ENCODE measurements at regions not wholly inside any gene's neighbourhood (a gene's known extent, or its start where the extent isn't known, plus 50 kb on each side); places are given as distances from the start of the nearest gene placed in this dataset.

DNA sequence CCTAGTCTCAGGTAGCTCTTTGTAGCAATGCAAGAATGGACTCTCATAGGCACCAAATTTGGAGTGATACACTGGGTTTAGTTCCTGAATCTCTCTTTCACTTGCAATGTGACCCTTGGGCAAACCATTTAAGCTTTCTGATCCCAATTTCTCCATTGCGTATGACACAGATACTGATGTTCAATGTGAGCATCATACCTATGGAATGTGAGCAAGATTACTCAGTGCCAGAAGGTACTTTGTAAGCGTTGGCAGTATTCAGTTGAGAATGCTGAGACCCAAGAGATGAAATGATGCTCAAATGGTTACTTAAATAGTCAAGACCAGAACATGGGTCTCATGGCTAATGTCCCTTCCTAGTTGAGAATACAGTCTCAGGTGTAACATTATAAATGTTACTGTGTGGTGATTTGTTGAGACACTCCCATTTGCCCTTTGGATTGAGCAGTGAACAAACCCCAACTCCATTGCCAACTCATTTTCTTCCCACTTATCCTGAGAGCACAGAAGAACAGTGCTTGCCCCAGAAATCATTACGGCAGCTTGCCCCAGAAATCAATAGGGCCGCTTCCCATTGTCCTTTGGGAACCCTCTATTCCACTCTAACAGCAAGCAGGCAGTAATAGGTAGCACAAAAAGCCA, 134.1 kb downstream of the SOX9 start:
- CTCF ChIA-PET = no interaction called here
- H3K4me3 Mint-ChIP-seq = no peak overlapping the region
- no peaks in the 10 kb centered on the region for H3K4me1 Mint-ChIP-seq
- ATAC-seq = no peak
- DNase-seq = no peak
- H3K9me3 Mint-ChIP-seq (ENCODE audit: low read depth) = peaks cover 2% of the 10 kb centered on the region
- no peaks in the 10 kb centered on the region for H3K36me3 Mint-ChIP-seq
- H3K27ac Mint-ChIP-seq = no peak overlapping the region
- H3K27me3 Mint-ChIP-seq = no peaks in the 10 kb centered on the region

DNA sequence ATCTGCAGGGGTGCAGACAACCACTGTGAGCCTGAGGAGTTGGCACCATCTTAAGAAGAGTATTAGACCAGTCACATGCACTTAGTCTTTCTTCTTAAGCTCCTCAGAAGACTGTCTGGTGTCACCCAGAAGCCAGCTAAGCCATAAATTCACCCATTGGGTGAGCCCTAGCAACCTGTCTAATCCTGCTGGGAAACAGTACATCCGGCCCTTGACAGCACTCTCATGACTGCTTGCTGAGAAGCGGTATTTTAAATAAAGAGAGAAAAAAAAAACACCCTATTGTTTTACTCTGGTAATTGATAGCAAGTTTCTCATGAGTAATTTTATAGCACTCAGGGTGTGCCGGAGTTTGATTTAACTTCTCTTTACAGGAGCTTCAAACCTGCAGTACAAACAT, 134.7 kb downstream of the SOX9 start:
- no peaks in the 10 kb centered on the region for H3K4me1 Mint-ChIP-seq
- H3K36me3 Mint-ChIP-seq = no peaks in the 10 kb centered on the region
- H3K27ac Mint-ChIP-seq = no peak overlapping the region
- ATAC-seq = no peak
- no peaks in the 10 kb centered on the region for H3K27me3 Mint-ChIP-seq
- DNase-seq = no peak
- peaks cover 2% of the 10 kb centered on the region for H3K9me3 Mint-ChIP-seq (ENCODE audit: low read depth)
- no peak overlapping the region for H3K4me3 Mint-ChIP-seq
- CTCF ChIA-PET = no interaction called here

- H3K4me3 Mint-ChIP-seq = no peak overlapping the region
- no peaks in the 10 kb centered on the region for H3K4me1 Mint-ChIP-seq
- ATAC-seq (no peak), DNase-seq (no peak)
- H3K27ac Mint-ChIP-seq = no peak overlapping the region
- no peaks in the 10 kb centered on the region for H3K36me3 Mint-ChIP-seq
- H3K27me3 Mint-ChIP-seq = no peaks in the 10 kb centered on the region
- CTCF ChIA-PET = no interaction called here
- peaks cover 2% of the 10 kb centered on the region for H3K9me3 Mint-ChIP-seq (ENCODE audit: low read depth)
These were observed 137.9 kb downstream of the SOX9 start for GRCh38 chr17:72258711-72259110.

- H3K4me3 Mint-ChIP-seq = no peak overlapping the region
- DNase-seq (no peak), ATAC-seq (no peak)
- CTCF ChIA-PET = no interaction called here
- peaks cover 2% of the 10 kb centered on the region for H3K9me3 Mint-ChIP-seq (ENCODE audit: low read depth)
- H3K4me1 Mint-ChIP-seq = no peaks in the 10 kb centered on the region
- H3K27ac Mint-ChIP-seq = no peak overlapping the region
- H3K36me3 Mint-ChIP-seq = no peaks in the 10 kb centered on the region
- no peaks in the 10 kb centered on the region for H3K27me3 Mint-ChIP-seq
These were observed 139.1 kb downstream of the SOX9 start for GRCh38 chr17:72259922-72260321.

DNA sequence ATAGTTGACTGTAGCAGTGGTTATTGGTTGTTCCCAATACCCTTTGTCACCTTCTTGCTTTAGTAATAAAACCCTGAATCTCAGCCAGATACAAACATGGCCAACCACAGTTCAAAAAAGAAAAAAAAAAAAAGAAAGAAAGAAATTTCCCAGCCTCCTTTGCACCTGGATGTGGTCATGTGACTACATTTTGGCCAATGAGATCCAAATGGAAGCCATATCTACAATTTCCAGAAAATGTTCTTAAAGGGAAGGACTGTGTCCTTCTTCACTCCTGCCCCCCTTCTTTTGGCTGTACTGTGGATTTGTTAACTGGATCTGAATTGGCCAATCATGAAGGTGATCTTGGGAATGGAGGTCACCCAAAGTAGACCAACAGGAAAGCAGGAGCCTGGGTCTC, 141.9 kb downstream of the SOX9 start:
- CTCF ChIA-PET = no interaction called here
- Mint-ChIP-seq H3K36me3 (no peaks in the 10 kb centered on the region), H3K27ac (no peak overlapping the region), H3K4me3 (no peak overlapping the region), H3K4me1 (no peaks in the 10 kb centered on the region), H3K9me3 (ENCODE audit: low read depth) (peaks cover 2% of the 10 kb centered on the region), H3K27me3 (no peaks in the 10 kb centered on the region)
- DNase-seq = no peak
- no peak for ATAC-seq

- Mint-ChIP-seq H3K9me3 (ENCODE audit: low read depth) (peaks cover 2% of the 10 kb centered on the region), H3K27me3 (no peaks in the 10 kb centered on the region), H3K4me3 (no peak overlapping the region), H3K27ac (no peak overlapping the region), H3K36me3 (no peaks in the 10 kb centered on the region), H3K4me1 (no peaks in the 10 kb centered on the region)
- CTCF ChIA-PET = no interaction called here
- ATAC-seq (no peak), DNase-seq (no peak)
These were observed 144.0 kb downstream of the SOX9 start for GRCh38 chr17:72264682-72265405.

GRCh38 chr17:72266112-72266775, 145.4 kb downstream of the SOX9 start:
- H3K4me1 Mint-ChIP-seq = no peaks in the 10 kb centered on the region
- no peaks in the 10 kb centered on the region for H3K36me3 Mint-ChIP-seq
- no peak for ATAC-seq
- no peaks in the 10 kb centered on the region for H3K27me3 Mint-ChIP-seq
- H3K9me3 Mint-ChIP-seq (ENCODE audit: low read depth) = peaks cover 2% of the 10 kb centered on the region
- H3K27ac Mint-ChIP-seq = no peak overlapping the region
- CTCF ChIA-PET = no interaction called here
- no peak for DNase-seq
- H3K4me3 Mint-ChIP-seq = no peak overlapping the region

GRCh38 chr17:72267601-72268000, 146.8 kb downstream of the SOX9 start:
- H3K4me1 Mint-ChIP-seq = no peaks in the 10 kb centered on the region
- CTCF ChIA-PET = no interaction called here
- no peaks in the 10 kb centered on the region for H3K27me3 Mint-ChIP-seq
- no peaks in the 10 kb centered on the region for H3K9me3 Mint-ChIP-seq (ENCODE audit: low read depth)
- no peak overlapping the region for H3K27ac Mint-ChIP-seq
- no peak for ATAC-seq
- H3K36me3 Mint-ChIP-seq = no peaks in the 10 kb centered on the region
- H3K4me3 Mint-ChIP-seq = no peak overlapping the region
- DNase-seq = no peak

DNA sequence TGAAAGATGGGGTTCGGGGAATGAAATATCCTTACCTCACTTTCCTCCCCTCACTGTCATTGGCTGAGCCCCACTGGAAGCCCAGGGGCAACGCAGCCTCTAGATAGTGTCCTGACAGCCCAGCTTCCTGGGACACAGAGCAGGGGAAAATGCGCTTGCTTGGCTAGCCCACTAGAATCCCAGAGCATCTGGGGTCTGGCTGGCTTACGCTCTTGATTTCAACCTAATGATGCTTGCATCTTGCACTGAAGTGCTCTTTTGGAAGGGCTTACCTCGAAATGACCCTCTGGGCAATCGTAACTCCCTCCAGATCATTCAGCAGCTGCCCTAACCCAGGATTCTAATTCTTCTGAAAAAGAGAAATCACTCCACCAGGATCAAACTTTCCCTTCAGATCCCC, 147.6 kb downstream of the SOX9 start:
- Mint-ChIP-seq H3K9me3 (ENCODE audit: low read depth) (no peaks in the 10 kb centered on the region), H3K4me1 (no peaks in the 10 kb centered on the region), H3K4me3 (no peak overlapping the region), H3K36me3 (no peaks in the 10 kb centered on the region), H3K27me3 (no peaks in the 10 kb centered on the region), H3K27ac (no peak overlapping the region)
- CTCF ChIA-PET = no interaction called here
- ATAC-seq = no peak
- no peak for DNase-seq

DNA sequence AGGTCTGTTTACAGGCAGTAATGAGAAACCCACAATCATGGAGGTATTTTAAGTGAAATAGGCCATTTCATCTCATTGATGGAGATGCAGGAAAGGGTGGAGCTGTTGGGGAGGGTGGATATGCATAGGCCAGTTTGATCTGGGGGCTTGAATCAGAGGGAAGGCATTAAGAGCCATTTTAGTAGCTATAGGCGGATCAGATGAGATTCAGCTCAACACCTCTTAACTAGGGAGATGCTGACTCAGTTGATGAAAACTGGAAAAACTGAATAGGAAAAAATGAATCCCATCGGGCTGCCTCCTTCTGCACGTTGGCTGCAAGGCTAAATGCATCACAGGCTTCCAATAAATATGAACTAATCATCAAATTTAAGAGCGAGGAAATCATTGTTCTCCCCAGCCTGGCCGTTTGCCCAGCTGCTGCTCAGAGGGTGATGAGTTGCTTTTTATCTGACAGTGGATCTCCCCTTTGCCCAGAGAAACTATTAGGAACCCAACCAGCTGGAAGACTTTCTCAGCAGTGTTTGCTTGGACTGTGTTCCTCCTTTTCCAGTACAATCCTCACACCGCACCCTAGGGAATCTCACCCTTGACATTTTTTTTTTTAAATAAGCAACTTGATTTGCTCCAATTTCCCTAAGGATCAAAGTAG, 149.6 kb downstream of the SOX9 start:
- Mint-ChIP-seq H3K27me3 (no peaks in the 10 kb centered on the region), H3K27ac (no peak overlapping the region), H3K9me3 (ENCODE audit: low read depth) (no peaks in the 10 kb centered on the region), H3K36me3 (no peaks in the 10 kb centered on the region), H3K4me3 (no peak overlapping the region), H3K4me1 (no peaks in the 10 kb centered on the region)
- DNase-seq (no peak), ATAC-seq (no peak)
- CTCF ChIA-PET = no interaction called here

DNA sequence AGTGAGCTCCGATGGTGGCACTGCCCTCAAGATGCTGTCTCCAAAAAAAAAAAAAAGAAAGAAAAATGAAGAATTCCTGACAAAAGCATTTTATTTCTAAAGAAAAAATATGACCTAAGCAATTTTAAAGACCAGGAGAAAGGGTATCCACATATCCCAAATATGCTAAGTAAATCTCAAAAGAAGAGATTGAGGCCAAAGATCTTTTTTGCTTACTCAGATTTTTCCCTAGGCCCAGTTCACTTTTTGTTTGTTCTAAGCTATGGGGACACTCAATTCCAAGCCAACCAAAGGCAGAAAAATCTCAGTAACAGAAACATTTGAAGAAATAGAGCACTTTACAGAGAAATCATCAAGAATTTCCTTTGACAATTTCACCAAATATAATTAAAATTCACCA, 150.8 kb downstream of the SOX9 start:
- Mint-ChIP-seq H3K27ac (no peak overlapping the region), H3K4me1 (no peaks in the 10 kb centered on the region), H3K4me3 (no peak overlapping the region), H3K36me3 (no peaks in the 10 kb centered on the region), H3K27me3 (no peaks in the 10 kb centered on the region), H3K9me3 (ENCODE audit: low read depth) (no peaks in the 10 kb centered on the region)
- DNase-seq (no peak), ATAC-seq (no peak)
- CTCF ChIA-PET = no interaction called here

- CTCF ChIA-PET = no interaction called here
- no peak for ATAC-seq
- no peak for DNase-seq
- Mint-ChIP-seq H3K4me3 (no peak overlapping the region), H3K36me3 (no peaks in the 10 kb centered on the region), H3K27ac (no peak overlapping the region), H3K9me3 (ENCODE audit: low read depth) (no peaks in the 10 kb centered on the region), H3K4me1 (no peaks in the 10 kb centered on the region), H3K27me3 (no peaks in the 10 kb centered on the region)
These were observed 152.7 kb downstream of the SOX9 start for GRCh38 chr17:72273289-72274056.

- Mint-ChIP-seq H3K9me3 (ENCODE audit: low read depth) (no peaks in the 10 kb centered on the region), H3K27ac (no peak overlapping the region), H3K4me3 (no peak overlapping the region), H3K27me3 (no peaks in the 10 kb centered on the region), H3K4me1 (no peaks in the 10 kb centered on the region), H3K36me3 (no peaks in the 10 kb centered on the region)
- ATAC-seq = no peak
- DNase-seq = no peak
- CTCF ChIA-PET = no interaction called here
These were observed 153.8 kb downstream of the SOX9 start for GRCh38 chr17:72274614-72275013.
